Keratinocyte (primary cell): ENCODE measurements at regions not wholly inside any gene's neighbourhood (a gene's known extent, or its start where the extent isn't known, plus 50 kb on each side); places are given as distances from the start of the nearest gene placed in this dataset.

Experiments used
- CTCF ChIP-seq, 3 experiments: IDR thresholded peaks in 1 of 3; conservative IDR thresholded peaks in 1 of 3; optimal IDR thresholded peaks in 1 of 3; 2 replicates in 2 of 3; 3 replicates in 1 of 3; pipeline versions ENCODE3 to v1.5.1; 2011; ENCODE audit warnings: low read length in 3 of 3, mild to moderate bottlenecking in 3 of 3, moderate library complexity in 2 of 3, control low read depth in 1 of 3, inconsistent platforms in 1 of 3; ENCODE audit not compliant: insufficient read depth in 2 of 3; ENCODE audit errors: extremely low read depth in 1 of 3
- EZH2 ChIP-seq: IDR thresholded peaks from one replicate; pipeline ENCODE4 v1.6.1; 2012; ENCODE audit warnings: inconsistent platforms, mild to moderate bottlenecking, low read length, moderate library complexity

- TF ChIP-seq CTCF (optimal IDR thresholded peaks at IDR 0.05 in 1 of 3, IDR thresholded peaks at IDR 0.05 in 1 of 3, conservative IDR thresholded peaks at IDR 0.05 in 1 of 3; ENCODE audit: extremely low read depth in 1 of 3, insufficient read depth in 2 of 3, low read length in 3 of 3) (no peak), EZH2 (no peak)
Observed at GRCh38 chr3:5041315-5041714, 62.1 kb downstream of the BHLHE40 start.
